HG03060 (cell line): ENCODE measurements at regions not wholly inside any gene's neighbourhood (a gene's known extent, or its start where the extent isn't known, plus 50 kb on each side); places are given as distances from the start of the nearest gene placed in this dataset.

Experiments used
- ATAC-seq: cut with Tn5 transposase; IDR thresholded peaks from one replicate; pipeline ENCODE4 v1.9.1; 2021; ENCODE audit warnings: low read depth, moderate number of reproducible peaks; ENCODE audit not compliant: unreplicated experiment

DNA sequence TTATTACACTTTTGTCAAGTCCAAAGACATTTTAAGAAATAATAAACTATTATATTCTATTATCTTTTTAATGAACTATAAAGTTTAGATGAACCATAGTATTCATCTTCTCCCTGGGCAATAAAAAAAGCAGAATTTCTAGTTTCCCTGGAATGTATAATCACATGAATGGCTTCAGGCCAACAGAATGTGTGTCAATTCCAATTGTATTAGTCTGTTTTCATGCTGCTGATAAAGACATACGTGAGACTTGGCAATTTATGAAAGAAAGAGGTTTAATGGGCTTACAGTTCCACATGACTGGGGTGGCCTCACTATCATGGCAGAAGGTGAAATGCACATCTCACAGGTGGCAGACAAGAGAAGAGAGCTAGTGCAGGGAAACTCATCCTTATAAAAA lies 70.7 kb upstream of the ANXA10 start:
- no peak for ATAC-seq

- ATAC-seq, result no peak
These were observed 63.8 kb upstream of the ANXA10 start for GRCh38 chr4:168028568-168028967.

DNA sequence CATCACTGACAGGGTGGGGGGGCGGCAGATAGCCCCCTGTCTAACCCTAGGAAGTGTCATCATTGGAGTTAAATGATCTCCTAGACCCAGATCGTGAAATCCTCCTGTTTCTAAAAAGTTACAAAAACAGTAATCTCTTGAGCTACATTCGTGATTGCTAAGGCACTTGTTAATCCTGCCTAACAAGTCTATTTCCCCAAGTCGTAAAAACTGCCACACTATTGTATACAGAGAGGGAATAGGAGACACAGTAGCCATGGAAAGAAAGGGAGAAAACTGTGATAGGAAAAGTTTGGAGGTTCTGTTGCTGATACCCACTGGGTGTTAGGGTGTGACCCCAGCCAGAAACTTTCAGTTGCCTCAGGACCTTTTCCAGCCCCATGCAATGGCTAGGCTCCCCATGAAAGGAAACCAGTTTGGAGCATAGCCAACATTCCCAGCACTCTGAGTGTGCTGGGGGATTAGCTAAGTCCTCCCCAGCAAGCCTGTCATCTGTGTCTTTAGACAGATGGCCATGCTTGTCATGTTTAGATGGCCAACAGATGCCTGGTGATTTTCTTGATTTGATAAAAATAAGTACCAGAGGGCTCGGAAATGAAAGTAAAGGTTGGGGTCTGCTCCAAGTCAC lies 63.3 kb upstream of the ANXA10 start:
- ATAC-seq, result no peak

DNA sequence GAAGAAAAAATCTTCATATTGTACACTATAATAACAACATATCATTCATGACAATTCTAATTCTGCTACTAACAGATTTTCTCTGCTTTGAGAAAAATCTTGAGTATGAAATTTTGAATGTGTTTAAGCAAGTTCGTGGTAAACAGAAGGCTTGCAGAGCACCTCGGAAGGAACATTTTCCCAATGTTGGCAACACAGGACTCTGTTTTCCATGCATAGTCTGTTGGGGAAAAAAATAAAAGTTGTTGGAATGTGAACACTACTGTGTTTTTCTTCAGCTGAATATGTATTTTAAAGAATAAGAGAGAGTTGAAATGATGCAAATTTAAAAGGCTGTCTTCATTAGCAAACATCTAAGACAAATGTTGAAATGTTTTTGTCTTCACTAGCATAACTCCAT lies 54.7 kb upstream of the ANXA10 start:
- ATAC-seq, result no peak

GRCh38 chr4:168039593-168039992 lies 52.7 kb upstream of the ANXA10 start:
- no peak for ATAC-seq
